GM18511 (cell line): ENCODE measurements at regions not wholly inside any gene's neighbourhood (a gene's known extent, or its start where the extent isn't known, plus 50 kb on each side); places are given as distances from the start of the nearest gene placed in this dataset.

ENCODE experiments used
- ATAC-seq: cut with Tn5 transposase; IDR thresholded peaks from one replicate; pipeline ENCODE4 v1.9.1; 2021; ENCODE audit warnings: mild to moderate bottlenecking, moderate library complexity; ENCODE audit not compliant: unreplicated experiment

DNA sequence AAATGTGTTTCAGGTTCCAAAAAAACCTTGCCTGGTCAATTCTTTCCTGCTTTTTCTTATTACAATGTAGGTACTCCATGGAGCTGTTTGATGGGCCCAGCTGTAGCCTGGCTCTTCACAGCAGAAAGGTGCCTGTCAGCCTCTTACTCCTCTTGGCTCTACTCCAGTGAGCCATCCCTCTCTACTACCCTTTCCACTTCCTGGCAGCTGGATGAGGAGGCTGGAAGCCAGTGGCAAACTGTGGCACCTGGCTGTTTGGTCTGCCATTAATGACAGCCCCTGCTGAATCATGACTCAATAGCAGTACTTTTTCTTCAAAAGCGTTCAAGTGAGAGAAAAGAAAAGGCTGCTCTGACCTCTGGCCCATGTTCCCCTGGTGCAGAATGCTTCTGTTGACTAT, 618.1 kb downstream of the PYDC2 start:
- ATAC-seq: no peak

- ATAC-seq: no peak
These were observed 619.4 kb downstream of the PYDC2 start for GRCh38 chr3:192080336-192080735.

DNA sequence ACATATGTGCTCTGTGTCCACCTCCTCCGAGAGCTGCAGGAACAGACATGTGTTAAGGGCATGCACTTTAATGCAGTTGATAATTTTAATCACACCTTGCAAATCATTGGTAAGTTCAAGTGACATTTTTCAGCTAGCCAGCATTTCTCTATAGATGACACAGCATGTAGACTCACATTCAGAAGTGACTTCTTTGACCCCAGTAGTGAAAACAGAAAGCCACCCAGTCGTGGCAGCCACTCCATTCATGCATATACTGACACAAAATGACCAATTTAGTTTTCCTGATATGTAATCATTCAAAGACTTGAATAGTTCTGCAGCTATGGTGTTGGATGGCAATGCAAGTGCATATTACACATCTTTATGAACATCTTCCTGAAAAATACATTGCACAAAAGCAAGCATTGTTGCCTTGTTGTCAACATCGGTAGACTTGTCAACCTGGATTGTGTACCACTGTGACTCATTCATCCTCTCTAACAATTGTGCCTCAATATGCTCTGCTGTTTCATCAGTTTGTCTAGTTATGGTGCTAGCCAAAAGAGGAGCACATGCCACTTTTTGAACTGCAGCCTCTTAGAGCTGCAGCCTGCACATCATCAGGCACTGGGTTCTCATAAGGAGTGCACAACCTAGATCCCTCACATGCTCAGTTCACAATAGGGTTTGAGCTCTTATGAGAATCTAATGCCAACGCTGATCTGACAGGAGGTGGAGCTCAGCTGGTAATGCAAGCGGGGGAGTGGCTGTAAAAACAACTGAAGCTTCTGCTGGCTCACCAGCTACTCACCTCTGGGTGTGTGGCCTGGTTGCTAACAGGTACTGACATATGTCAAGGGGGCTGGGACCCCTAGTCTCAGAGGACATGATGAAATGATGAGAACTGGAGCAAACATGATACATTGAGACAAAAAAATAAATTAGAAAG, 622.0 kb downstream of the PYDC2 start:
- ATAC-seq: peak; percentile 96
